Activated CD4-positive, alpha-beta T cell treated with anti-CD3 and anti-CD28 coated beads, Interleukin-2, amount 10 ng/mL, durations not matched to agents 24 days and 14 days (primary cell): ENCODE measurements at regions not wholly inside any gene's neighbourhood (a gene's known extent, or its start where the extent isn't known, plus 50 kb on each side); places are given as distances from the start of the nearest gene placed in this dataset.
"Not testable (repeated sequence)": the region's sequence is repeated elsewhere in the genome, so short reads cannot be mapped to it uniquely, and the experiment has no call there.

Experiments used
- DNase-seq: peaks from one replicate; pipeline ENCODE4 v3.0.0; 2022
- H3K27ac Mint-ChIP-seq: one replicate; pipeline ENCODE4 v1.8.0; 2022; ENCODE audit warnings: mild to moderate bottlenecking, mixed read lengths
- H3K27me3 Mint-ChIP-seq: one replicate; pipeline ENCODE4 v1.8.0; 2022; ENCODE audit warnings: mixed read lengths
- H3K36me3 Mint-ChIP-seq: one replicate; pipeline ENCODE4 v1.8.0; 2022; ENCODE audit warnings: low read depth, mild to moderate bottlenecking, mixed read lengths
- H3K4me1 Mint-ChIP-seq: one replicate; pipeline ENCODE4 v1.8.0; 2021; ENCODE audit warnings: mixed read lengths
- H3K4me3 Mint-ChIP-seq: one replicate; pipeline ENCODE4 v1.8.0; 2022; ENCODE audit warnings: mild to moderate bottlenecking, moderate library complexity, mixed read lengths
- H3K9me3 Mint-ChIP-seq: one replicate; pipeline ENCODE4 v1.8.0; 2021; ENCODE audit warnings: mixed read lengths
- intact Hi-C: fragments of 100-400 bp; cut with micrococcal nuclease; formaldehyde crosslinking; loops from one replicate; pipeline ENCODE4 v1.15.1; 2023

- DNase-seq, result no peak
- Mint-ChIP-seq H3K9me3 (peaks cover 3% of the 10 kb centered on the region), H3K4me1 (no peaks in the 10 kb centered on the region), H3K27me3 (peaks cover 2% of the 10 kb centered on the region), H3K36me3 (no peaks in the 10 kb centered on the region), H3K27ac (no peak overlapping the region), H3K4me3 (no peak overlapping the region)
- intact Hi-C loops, result no loop called here
Measured at GRCh38 chr3:28042707-28043106, 198.7 kb upstream of the CMC1 start.

GRCh38 chr3:28050120-28050519 is 191.3 kb upstream of the CMC1 start:
- H3K4me3 Mint-ChIP-seq, result no peak overlapping the region
- no peak overlapping the region for H3K27ac Mint-ChIP-seq
- DNase-seq, result no peak
- H3K36me3 Mint-ChIP-seq, result no peaks in the 10 kb centered on the region
- peaks cover 5% of the 10 kb centered on the region for H3K9me3 Mint-ChIP-seq
- H3K27me3 Mint-ChIP-seq, result peaks cover 2% of the 10 kb centered on the region
- intact Hi-C loops, result loop anchor here (2.0 to 5.0 kb wide), 5 partner anchors 89 to 328 kb away; partner anchors contain the start of gene EOMES
- H3K4me1 Mint-ChIP-seq, result peaks cover 9% of the 10 kb centered on the region

- H3K27ac Mint-ChIP-seq, result peak overlapping the region; percentile 4
- no peak overlapping the region for H3K4me3 Mint-ChIP-seq
- intact Hi-C loops, result loop anchor here (2.0 to 5.0 kb wide), 5 partner anchors 90 to 329 kb away; partner anchors contain the start of gene EOMES
- peaks cover 9% of the 10 kb centered on the region for H3K4me1 Mint-ChIP-seq
- peaks cover 2% of the 10 kb centered on the region for H3K27me3 Mint-ChIP-seq
- H3K9me3 Mint-ChIP-seq, result peaks cover 5% of the 10 kb centered on the region
- H3K36me3 Mint-ChIP-seq, result no peaks in the 10 kb centered on the region
- no peak for DNase-seq
Measured at GRCh38 chr3:28050885-28051284, 190.5 kb upstream of the CMC1 start.

- peaks cover 9% of the 10 kb centered on the region for H3K4me1 Mint-ChIP-seq
- H3K9me3 Mint-ChIP-seq, result peaks cover 5% of the 10 kb centered on the region
- intact Hi-C loops, result loop anchor here (5.0 kb wide), 3 partner anchors 126 to 331 kb away; partner anchors contain the start of gene EOMES
- H3K27ac Mint-ChIP-seq, result no peak overlapping the region
- H3K36me3 Mint-ChIP-seq, result no peaks in the 10 kb centered on the region
- no peak for DNase-seq
- H3K4me3 Mint-ChIP-seq, result no peak overlapping the region
- peaks cover 2% of the 10 kb centered on the region for H3K27me3 Mint-ChIP-seq
Measured at GRCh38 chr3:28053759-28054158, 187.7 kb upstream of the CMC1 start.

- Mint-ChIP-seq H3K27ac (no peak overlapping the region), H3K4me1 (peaks cover 3% of the 10 kb centered on the region), H3K27me3 (peaks cover 2% of the 10 kb centered on the region), H3K9me3 (no peaks in the 10 kb centered on the region), H3K36me3 (no peaks in the 10 kb centered on the region), H3K4me3 (no peak overlapping the region)
- DNase-seq, result no peak
- intact Hi-C loops, result no loop called here
Measured at GRCh38 chr3:28056806-28057205, 184.6 kb upstream of the CMC1 start.

- Mint-ChIP-seq H3K27me3 (peaks cover 2% of the 10 kb centered on the region), H3K9me3 (no peaks in the 10 kb centered on the region), H3K4me1 (peaks cover 1% of the 10 kb centered on the region), H3K27ac (no peak overlapping the region), H3K4me3 (no peak overlapping the region), H3K36me3 (no peaks in the 10 kb centered on the region)
- intact Hi-C loops, result no loop called here
- DNase-seq, result no peak
Measured at GRCh38 chr3:28057539-28057938, 183.9 kb upstream of the CMC1 start.

- H3K4me3 Mint-ChIP-seq, H3K36me3 Mint-ChIP-seq, DNase-seq, H3K27me3 Mint-ChIP-seq, H3K9me3 Mint-ChIP-seq, H3K27ac Mint-ChIP-seq, H3K4me1 Mint-ChIP-seq, intact Hi-C loops: not testable (repeated sequence)
Measured at GRCh38 chr3:28059199-28059598, 182.2 kb upstream of the CMC1 start.

GRCh38 chr3:28066020-28066419 is 175.4 kb upstream of the CMC1 start:
- Mint-ChIP-seq H3K36me3 (no peaks in the 10 kb centered on the region), H3K4me3 (no peak overlapping the region), H3K9me3 (peaks cover 11% of the 10 kb centered on the region), H3K27ac (no peak overlapping the region), H3K4me1 (no peaks in the 10 kb centered on the region), H3K27me3 (no peaks in the 10 kb centered on the region)
- intact Hi-C loops, result no loop called here
- DNase-seq, result no peak

GRCh38 chr3:28067014-28067413 is 174.4 kb upstream of the CMC1 start:
- Mint-ChIP-seq H3K9me3 (peaks cover 14% of the 10 kb centered on the region), H3K36me3 (no peaks in the 10 kb centered on the region), H3K4me3 (no peak overlapping the region), H3K27me3 (peaks cover 1% of the 10 kb centered on the region), H3K4me1 (no peaks in the 10 kb centered on the region), H3K27ac (no peak overlapping the region)
- intact Hi-C loops, result no loop called here
- DNase-seq, result no peak

- DNase-seq, result no peak
- Mint-ChIP-seq H3K4me3 (no peak overlapping the region), H3K27ac (no peak overlapping the region), H3K27me3 (peaks cover 1% of the 10 kb centered on the region), H3K36me3 (no peaks in the 10 kb centered on the region), H3K9me3 (peaks cover 14% of the 10 kb centered on the region), H3K4me1 (no peaks in the 10 kb centered on the region)
- intact Hi-C loops, result no loop called here
Measured at GRCh38 chr3:28068342-28068741, 173.1 kb upstream of the CMC1 start.

GRCh38 chr3:28069438-28069837 is 172.0 kb upstream of the CMC1 start:
- H3K27me3 Mint-ChIP-seq, result peaks cover 1% of the 10 kb centered on the region

GRCh38 chr3:28076246-28076645 is 165.2 kb upstream of the CMC1 start:
- DNase-seq, result no peak
- H3K9me3 Mint-ChIP-seq, result peaks cover 4% of the 10 kb centered on the region
- no peak overlapping the region for H3K4me3 Mint-ChIP-seq
- no peak overlapping the region for H3K27ac Mint-ChIP-seq
- peaks cover 1% of the 10 kb centered on the region for H3K27me3 Mint-ChIP-seq
- intact Hi-C loops, result no loop called here
- H3K36me3 Mint-ChIP-seq, result no peaks in the 10 kb centered on the region
- no peaks in the 10 kb centered on the region for H3K4me1 Mint-ChIP-seq

More at GRCh38 chr3:28069438-28069837, 172.0 kb upstream of the CMC1 start:
- DNase-seq, result no peak
- no peaks in the 10 kb centered on the region for H3K36me3 Mint-ChIP-seq
- H3K9me3 Mint-ChIP-seq, result peaks cover 14% of the 10 kb centered on the region
- no peak overlapping the region for H3K4me3 Mint-ChIP-seq
- H3K27ac Mint-ChIP-seq, result no peak overlapping the region
- no peaks in the 10 kb centered on the region for H3K4me1 Mint-ChIP-seq
- intact Hi-C loops, result no loop called here

GRCh38 chr3:28077572-28077971 is 163.8 kb upstream of the CMC1 start:
- H3K27me3 Mint-ChIP-seq, result no peaks in the 10 kb centered on the region
- H3K4me3 Mint-ChIP-seq, result no peak overlapping the region
- no peak overlapping the region for H3K27ac Mint-ChIP-seq
- no peaks in the 10 kb centered on the region for H3K36me3 Mint-ChIP-seq
- H3K9me3 Mint-ChIP-seq, result no peaks in the 10 kb centered on the region
- DNase-seq, result no peak
- H3K4me1 Mint-ChIP-seq, result no peaks in the 10 kb centered on the region
- intact Hi-C loops, result no loop called here

GRCh38 chr3:28078536-28078935 is 162.9 kb upstream of the CMC1 start:
- intact Hi-C loops, result no loop called here
- Mint-ChIP-seq H3K9me3 (no peaks in the 10 kb centered on the region), H3K36me3 (no peaks in the 10 kb centered on the region), H3K4me3 (no peak overlapping the region), H3K27me3 (no peaks in the 10 kb centered on the region), H3K4me1 (no peaks in the 10 kb centered on the region), H3K27ac (no peak overlapping the region)
- DNase-seq, result no peak

GRCh38 chr3:28080716-28081115 is 160.7 kb upstream of the CMC1 start:
- no peak overlapping the region for H3K27ac Mint-ChIP-seq
- H3K27me3 Mint-ChIP-seq, result no peaks in the 10 kb centered on the region
- no peaks in the 10 kb centered on the region for H3K36me3 Mint-ChIP-seq
- intact Hi-C loops, result no loop called here
- H3K9me3 Mint-ChIP-seq, result no peaks in the 10 kb centered on the region
- H3K4me3 Mint-ChIP-seq, result no peak overlapping the region
- no peak for DNase-seq
- no peaks in the 10 kb centered on the region for H3K4me1 Mint-ChIP-seq
